HEK293 (cell line): ENCODE measurements at regions not wholly inside any gene's neighbourhood (a gene's known extent, or its start where the extent isn't known, plus 50 kb on each side); places are given as distances from the start of the nearest gene placed in this dataset.

ENCODE experiments used
- AEBP2 ChIP-seq: fragments of 450-650 bp; formaldehyde crosslinking; IDR thresholded peaks from 2 replicates; pipeline ENCODE4 v1.5.1; 2016; ENCODE audit warnings: missing biosample characterization, missing genetic modification characterization, borderline replicate concordance
- CTCF ChIP-seq: fragments of 450-650 bp; formaldehyde crosslinking; IDR thresholded peaks from 2 replicates; pipeline ENCODE4 v1.5.1; 2016; ENCODE audit warnings: missing biosample characterization, missing genetic modification characterization
- GLI2 ChIP-seq: fragments of 450-650 bp; formaldehyde crosslinking; IDR thresholded peaks from 2 replicates; pipeline ENCODE4; 2017; ENCODE audit warnings: missing biosample characterization, missing genetic modification characterization, low read depth, borderline replicate concordance
- REPIN1 ChIP-seq: fragments of 450-650 bp; formaldehyde crosslinking; IDR thresholded peaks from 2 replicates; pipeline ENCODE4 v1.5.1; 2017; ENCODE audit warnings: missing biosample characterization, missing genetic modification characterization, low read depth
- SP7 ChIP-seq: fragments of 450-650 bp; formaldehyde crosslinking; IDR thresholded peaks from 2 replicates; pipeline ENCODE4 v1.5.1; 2016; ENCODE audit warnings: missing biosample characterization, missing genetic modification characterization
- YY2 ChIP-seq: fragments of 450-650 bp; formaldehyde crosslinking; IDR thresholded peaks from 2 replicates; pipeline ENCODE4 v1.5.1; 2016; ENCODE audit warnings: missing biosample characterization, missing genetic modification characterization
- ZBTB17 ChIP-seq: fragments of 450-650 bp; formaldehyde crosslinking; IDR thresholded peaks from 2 replicates; pipeline ENCODE4 v1.5.1; 2016; ENCODE audit warnings: missing biosample characterization, missing genetic modification characterization
- ZFP37 ChIP-seq: fragments of 450-650 bp; formaldehyde crosslinking; IDR thresholded peaks from 2 replicates; pipeline ENCODE4 v1.5.1; 2016; ENCODE audit warnings: missing biosample characterization, missing genetic modification characterization
- ZFP41 ChIP-seq: fragments of 450-650 bp; formaldehyde crosslinking; IDR thresholded peaks from 2 replicates; pipeline ENCODE4 v1.5.1; 2016; ENCODE audit warnings: missing biosample characterization, missing genetic modification characterization, borderline replicate concordance
- ZNF10 ChIP-seq: fragments of 450-650 bp; formaldehyde crosslinking; IDR thresholded peaks from 2 replicates; pipeline ENCODE4 v1.5.1; 2017; ENCODE audit warnings: missing biosample characterization, missing genetic modification characterization
- ZNF121 ChIP-seq: fragments of 450-650 bp; formaldehyde crosslinking; IDR thresholded peaks from 2 replicates; pipeline ENCODE4 v1.5.1; 2016; ENCODE audit warnings: missing biosample characterization, missing genetic modification characterization
- ZNF16 ChIP-seq: fragments of 450-650 bp; formaldehyde crosslinking; IDR thresholded peaks from 2 replicates; pipeline ENCODE4 v1.5.1; 2016; ENCODE audit warnings: low read depth, missing biosample characterization, missing genetic modification characterization
- ZNF19 ChIP-seq: fragments of 450-650 bp; formaldehyde crosslinking; IDR thresholded peaks from 2 replicates; pipeline ENCODE4; 2016; ENCODE audit warnings: missing biosample characterization, missing genetic modification characterization, low read depth
- ZNF266 ChIP-seq: fragments of 450-650 bp; formaldehyde crosslinking; IDR thresholded peaks from 2 replicates; pipeline ENCODE4 v1.5.1; 2016; ENCODE audit warnings: missing biosample characterization, missing genetic modification characterization, low read depth
- ZNF280C ChIP-seq: fragments of 450-650 bp; formaldehyde crosslinking; IDR thresholded peaks from 2 replicates; pipeline ENCODE4 v1.5.1; 2016; ENCODE audit warnings: missing biosample characterization, missing genetic modification characterization
- ZNF302 ChIP-seq: fragments of 450-650 bp; formaldehyde crosslinking; IDR thresholded peaks from 2 replicates; pipeline ENCODE4 v1.5.1; 2016; ENCODE audit warnings: missing biosample characterization, missing genetic modification characterization, low read depth
- ZNF311 ChIP-seq: fragments of 450-650 bp; formaldehyde crosslinking; IDR thresholded peaks from 2 replicates; pipeline ENCODE4 v1.5.1; 2017; ENCODE audit warnings: missing biosample characterization, missing genetic modification characterization, borderline replicate concordance
- ZNF394 ChIP-seq: fragments of 450-650 bp; formaldehyde crosslinking; IDR thresholded peaks from 2 replicates; pipeline ENCODE4 v1.5.1; 2016; ENCODE audit warnings: missing biosample characterization, missing genetic modification characterization, mild to moderate bottlenecking, moderate library complexity, borderline replicate concordance
- ZNF433 ChIP-seq: fragments of 450-650 bp; formaldehyde crosslinking; IDR thresholded peaks from 2 replicates; pipeline ENCODE4 v1.5.1; 2016; ENCODE audit warnings: missing biosample characterization, missing genetic modification characterization, low read depth
- ZNF510 ChIP-seq: fragments of 450-650 bp; formaldehyde crosslinking; IDR thresholded peaks from 2 replicates; pipeline ENCODE4 v1.5.1; 2018; ENCODE audit warnings: mild to moderate bottlenecking, missing genetic modification characterization, missing biosample characterization; ENCODE audit not compliant: insufficient replicate concordance
- ZNF521 ChIP-seq: fragments of 450-650 bp; formaldehyde crosslinking; IDR thresholded peaks from 2 replicates; pipeline ENCODE4 v1.5.1; 2017; ENCODE audit warnings: missing biosample characterization, mild to moderate bottlenecking, missing genetic modification characterization
- ZNF530 ChIP-seq: fragments of 450-650 bp; formaldehyde crosslinking; IDR thresholded peaks from 2 replicates; pipeline ENCODE4 v1.5.1; 2016; ENCODE audit warnings: low read depth, missing biosample characterization, missing genetic modification characterization
- ZNF544 ChIP-seq: fragments of 450-650 bp; formaldehyde crosslinking; IDR thresholded peaks from 2 replicates; pipeline ENCODE4 v1.5.0; 2017; ENCODE audit warnings: missing biosample characterization, missing genetic modification characterization
- ZNF555 ChIP-seq: fragments of 450-650 bp; formaldehyde crosslinking; conservative IDR thresholded peaks from 2 replicates; pipeline ENCODE4 v1.5.1; 2017; ENCODE audit warnings: missing biosample characterization, mild to moderate bottlenecking, missing genetic modification characterization, inconsistent platforms
- ZNF621 ChIP-seq: fragments of 450-650 bp; formaldehyde crosslinking; IDR thresholded peaks from 2 replicates; pipeline ENCODE4 v1.5.1; 2017; ENCODE audit warnings: missing biosample characterization, missing genetic modification characterization
- ZNF623 ChIP-seq: fragments of 450-650 bp; formaldehyde crosslinking; IDR thresholded peaks from 2 replicates; pipeline ENCODE4 v1.5.1; 2016; ENCODE audit warnings: missing biosample characterization, missing genetic modification characterization
- ZNF658 ChIP-seq: fragments of 450-650 bp; formaldehyde crosslinking; IDR thresholded peaks from 2 replicates; pipeline ENCODE4; 2016; ENCODE audit warnings: missing biosample characterization, missing genetic modification characterization
- ZNF776 ChIP-seq: fragments of 450-650 bp; formaldehyde crosslinking; IDR thresholded peaks from 2 replicates; pipeline ENCODE4 v1.5.0; 2017; ENCODE audit warnings: missing biosample characterization, missing genetic modification characterization, borderline replicate concordance
- ZSCAN16 ChIP-seq: fragments of 450-650 bp; formaldehyde crosslinking; IDR thresholded peaks from 2 replicates; pipeline ENCODE4 v1.5.1; 2016; ENCODE audit warnings: missing biosample characterization, missing genetic modification characterization
- TF ChIP-seq, protein P1 (sequence below): fragments of 450-650 bp; formaldehyde crosslinking; IDR thresholded peaks from 2 replicates; pipeline ENCODE4 v1.5.1; 2016; ENCODE audit warnings: missing biosample characterization, missing genetic modification characterization, low read depth
- TF ChIP-seq, protein P2 (sequence below): fragments of 450-650 bp; formaldehyde crosslinking; conservative IDR thresholded peaks from 2 replicates; pipeline ENCODE4 v1.5.1; 2016; ENCODE audit warnings: low read depth, missing biosample characterization, missing genetic modification characterization

DNA sequence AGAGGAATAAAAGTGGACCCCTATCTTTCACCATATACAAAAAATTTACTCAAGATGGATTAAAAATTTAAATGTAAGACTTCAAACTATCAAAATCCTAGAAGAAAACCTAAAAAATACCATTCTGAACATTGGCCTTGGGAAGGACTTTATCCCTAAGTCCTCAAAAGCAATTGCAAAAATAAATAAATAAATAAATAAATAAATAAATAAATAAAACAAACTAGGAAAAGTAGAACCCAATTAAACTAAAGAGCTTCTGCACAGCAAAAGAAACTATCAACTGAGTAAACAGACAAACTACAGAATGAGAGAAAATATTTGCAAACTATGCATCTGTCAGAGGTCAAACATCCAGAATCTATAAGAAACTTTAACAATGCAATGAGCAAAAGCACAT is 874.9 kb upstream of the PCDH20 start (continued):
- TF ChIP-seq ZNF394 (tag by site-specific recombination) (peak; percentile 91), ZNF16 (tag by site-specific recombination) (no peak), SP7 (no peak), ZNF521 (tag by site-specific recombination) (no peak), ZNF621 (tag by site-specific recombination) (no peak), ZNF623 (tag by site-specific recombination) (peak; percentile 42), ZNF510 (tag by site-specific recombination) (peak; percentile 63), ZNF658 (tag by site-specific recombination) (no peak), CTCF (tag by site-specific recombination) (no peak), AEBP2 (tag by site-specific recombination) (no peak), GLI2 (no peak), ZBTB17 (no peak), ZNF555 (tag by site-specific recombination) (peak; percentile 86), ZNF280C (tag by site-specific recombination) (no peak), ZNF266 (0 out of 2 replicates have a peak, but pooled peaks have one; percentile 23), ZNF311 (tag by site-specific recombination) (no peak), ZNF302 (tag by site-specific recombination) (no peak), ZNF121 (0 out of 2 replicates have a peak, but pooled peaks have one; percentile 19), ZFP41 (no peak), ZFP37 (tag by site-specific recombination) (peak; percentile 70; the same call in 1 of the 2 replicates), ZNF433 (tag by site-specific recombination) (0 out of 2 replicates have a peak, but pooled peaks have one; percentile 28), ZNF544 (no peak), YY2 (tag by site-specific recombination) (no peak), ZNF10 (no peak), ZNF19 (tag by site-specific recombination) (no peak), ZNF776 (tag by site-specific recombination) (no peak), REPIN1 (no peak), ZSCAN16 (no peak), ZNF530 (tag by site-specific recombination) (0 out of 2 replicates have a peak, but pooled peaks have one; percentile 35)
- TF ChIP-seq, protein P1, sequence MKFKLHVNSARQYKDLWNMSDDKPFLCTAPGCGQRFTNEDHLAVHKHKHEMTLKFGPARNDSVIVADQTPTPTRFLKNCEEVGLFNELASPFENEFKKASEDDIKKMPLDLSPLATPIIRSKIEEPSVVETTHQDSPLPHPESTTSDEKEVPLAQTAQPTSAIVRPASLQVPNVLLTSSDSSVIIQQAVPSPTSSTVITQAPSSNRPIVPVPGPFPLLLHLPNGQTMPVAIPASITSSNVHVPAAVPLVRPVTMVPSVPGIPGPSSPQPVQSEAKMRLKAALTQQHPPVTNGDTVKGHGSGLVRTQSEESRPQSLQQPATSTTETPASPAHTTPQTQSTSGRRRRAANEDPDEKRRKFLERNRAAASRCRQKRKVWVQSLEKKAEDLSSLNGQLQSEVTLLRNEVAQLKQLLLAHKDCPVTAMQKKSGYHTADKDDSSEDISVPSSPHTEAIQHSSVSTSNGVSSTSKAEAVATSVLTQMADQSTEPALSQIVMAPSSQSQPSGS (tag by site-specific recombination): no peak
- TF ChIP-seq, protein P2, sequence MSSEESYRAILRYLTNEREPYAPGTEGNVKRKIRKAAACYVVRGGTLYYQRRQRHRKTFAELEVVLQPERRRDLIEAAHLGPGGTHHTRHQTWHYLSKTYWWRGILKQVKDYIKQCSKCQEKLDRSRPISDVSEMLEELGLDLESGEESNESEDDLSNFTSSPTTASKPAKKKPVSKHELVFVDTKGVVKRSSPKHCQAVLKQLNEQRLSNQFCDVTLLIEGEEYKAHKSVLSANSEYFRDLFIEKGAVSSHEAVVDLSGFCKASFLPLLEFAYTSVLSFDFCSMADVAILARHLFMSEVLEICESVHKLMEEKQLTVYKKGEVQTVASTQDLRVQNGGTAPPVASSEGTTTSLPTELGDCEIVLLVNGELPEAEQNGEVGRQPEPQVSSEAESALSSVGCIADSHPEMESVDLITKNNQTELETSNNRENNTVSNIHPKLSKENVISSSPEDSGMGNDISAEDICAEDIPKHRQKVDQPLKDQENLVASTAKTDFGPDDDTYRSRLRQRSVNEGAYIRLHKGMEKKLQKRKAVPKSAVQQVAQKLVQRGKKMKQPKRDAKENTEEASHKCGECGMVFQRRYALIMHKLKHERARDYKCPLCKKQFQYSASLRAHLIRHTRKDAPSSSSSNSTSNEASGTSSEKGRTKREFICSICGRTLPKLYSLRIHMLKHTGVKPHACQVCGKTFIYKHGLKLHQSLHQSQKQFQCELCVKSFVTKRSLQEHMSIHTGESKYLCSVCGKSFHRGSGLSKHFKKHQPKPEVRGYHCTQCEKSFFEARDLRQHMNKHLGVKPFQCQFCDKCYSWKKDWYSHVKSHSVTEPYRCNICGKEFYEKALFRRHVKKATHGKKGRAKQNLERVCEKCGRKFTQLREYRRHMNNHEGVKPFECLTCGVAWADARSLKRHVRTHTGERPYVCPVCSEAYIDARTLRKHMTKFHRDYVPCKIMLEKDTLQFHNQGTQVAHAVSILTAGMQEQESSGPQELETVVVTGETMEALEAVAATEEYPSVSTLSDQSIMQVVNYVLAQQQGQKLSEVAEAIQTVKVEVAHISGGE: peak; percentile 76
